Non-pigmented ciliary epithelial cell (primary cell): ENCODE measurements at regions not wholly inside any gene's neighbourhood (a gene's known extent, or its start where the extent isn't known, plus 50 kb on each side); places are given as distances from the start of the nearest gene placed in this dataset.

ENCODE experiments used
- DNase-seq: peaks from one replicate; pipeline ENCODE4 v3.0.0-alpha.2; 2010; ENCODE audit warnings: low read depth

- DNase-seq = no peak
These were observed 52.9 kb upstream of the IRX1 start for GRCh38 chr5:3542769-3543168.

DNA sequence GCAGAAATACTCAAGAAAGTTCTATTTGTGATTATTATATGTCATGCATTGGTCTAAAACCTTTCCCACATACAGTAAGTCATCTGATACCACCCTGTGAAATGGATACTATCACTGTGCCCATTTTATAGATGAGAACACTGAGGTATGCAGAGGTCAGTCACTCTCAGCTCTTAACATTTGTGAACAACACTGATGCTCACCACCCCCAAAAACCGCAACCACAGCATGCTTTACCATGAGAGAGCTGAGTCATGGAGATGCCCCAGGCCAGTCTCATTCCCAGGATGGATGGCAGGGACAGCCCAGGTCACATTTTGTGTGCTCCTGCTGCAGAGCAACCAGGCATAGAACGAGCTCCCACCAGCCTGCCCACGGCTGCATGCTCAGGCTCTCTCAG, 53.5 kb upstream of the IRX1 start:
- no peak for DNase-seq

DNA sequence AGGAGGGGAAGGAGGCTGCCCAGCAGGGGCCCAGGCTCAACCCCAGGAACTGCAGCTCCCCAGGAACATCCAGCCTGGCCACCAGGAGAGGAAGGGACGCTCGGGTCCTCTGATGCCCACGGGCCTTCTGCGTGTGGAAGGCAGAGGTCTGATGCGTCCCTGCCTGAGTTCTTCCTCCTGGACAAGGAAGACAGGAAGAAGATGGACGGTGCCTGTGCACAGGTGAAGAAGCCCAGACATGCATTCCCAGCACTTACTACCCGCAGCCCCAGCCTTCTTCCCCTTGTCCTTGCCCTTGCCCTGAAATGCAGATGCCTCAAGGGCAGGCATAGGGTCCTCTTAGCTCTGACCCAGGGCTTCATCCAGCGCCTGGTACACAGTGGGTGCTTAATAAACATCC, 56.7 kb upstream of the IRX1 start:
- no peak for DNase-seq

DNA sequence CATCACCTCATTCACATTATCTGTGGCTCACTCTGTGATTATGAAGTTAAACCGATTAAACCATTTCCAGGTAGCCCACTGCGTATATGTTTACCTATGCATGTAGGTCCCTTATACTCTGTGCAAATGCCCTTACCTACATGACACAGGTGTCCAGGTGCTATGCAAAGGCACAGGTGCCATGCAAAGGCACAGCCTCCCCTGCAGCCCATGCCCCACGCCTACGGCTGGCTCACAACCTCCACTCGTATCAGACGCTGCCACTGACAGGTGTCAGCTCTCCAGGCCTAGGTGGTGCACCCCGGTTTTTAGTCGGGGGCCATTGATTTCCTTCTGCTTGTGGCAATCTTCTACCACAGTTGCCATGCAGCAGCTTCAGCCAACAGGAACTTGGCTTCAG, 57.7 kb upstream of the IRX1 start:
- DNase-seq = no peak

GRCh38 chr5:3535414-3536211, 60.0 kb upstream of the IRX1 start:
- DNase-seq = no peak

GRCh38 chr5:3534997-3535396, 60.6 kb upstream of the IRX1 start:
- DNase-seq = no peak

DNA sequence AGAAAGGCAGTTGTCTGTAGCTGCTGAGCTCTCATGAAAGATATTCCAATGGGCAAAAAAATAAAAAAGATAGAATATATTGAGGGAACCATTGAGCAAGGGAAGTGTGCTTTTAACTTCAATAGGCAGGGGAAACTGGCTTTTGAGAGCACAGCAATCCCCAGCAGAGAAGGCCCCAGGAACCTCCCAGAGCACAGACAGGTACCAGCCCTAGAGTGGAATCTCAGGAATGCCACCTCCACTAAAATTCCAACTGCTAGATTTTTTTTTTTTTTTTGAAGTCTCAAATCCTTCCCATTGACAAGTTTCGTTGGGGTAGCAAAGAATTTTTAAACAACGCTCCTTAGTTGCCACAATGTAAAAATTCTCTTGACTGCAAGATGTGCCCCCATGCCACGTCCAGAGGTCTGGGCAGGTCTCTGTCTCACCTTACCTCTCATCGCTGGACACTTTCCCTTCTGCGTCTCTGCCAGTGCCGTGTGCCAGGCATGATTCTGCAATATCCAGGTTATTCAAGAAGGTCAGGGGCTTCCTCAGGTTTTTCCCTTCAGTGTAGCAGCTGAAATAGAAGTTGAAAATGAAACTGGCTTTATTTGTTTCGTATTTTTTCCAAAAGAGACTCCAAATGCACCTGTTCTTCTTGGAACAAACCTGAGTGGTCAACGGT, 64.2 kb upstream of the IRX1 start:
- no peak for DNase-seq

GRCh38 chr5:3530251-3530650, 65.4 kb upstream of the IRX1 start:
- DNase-seq = no peak

DNA sequence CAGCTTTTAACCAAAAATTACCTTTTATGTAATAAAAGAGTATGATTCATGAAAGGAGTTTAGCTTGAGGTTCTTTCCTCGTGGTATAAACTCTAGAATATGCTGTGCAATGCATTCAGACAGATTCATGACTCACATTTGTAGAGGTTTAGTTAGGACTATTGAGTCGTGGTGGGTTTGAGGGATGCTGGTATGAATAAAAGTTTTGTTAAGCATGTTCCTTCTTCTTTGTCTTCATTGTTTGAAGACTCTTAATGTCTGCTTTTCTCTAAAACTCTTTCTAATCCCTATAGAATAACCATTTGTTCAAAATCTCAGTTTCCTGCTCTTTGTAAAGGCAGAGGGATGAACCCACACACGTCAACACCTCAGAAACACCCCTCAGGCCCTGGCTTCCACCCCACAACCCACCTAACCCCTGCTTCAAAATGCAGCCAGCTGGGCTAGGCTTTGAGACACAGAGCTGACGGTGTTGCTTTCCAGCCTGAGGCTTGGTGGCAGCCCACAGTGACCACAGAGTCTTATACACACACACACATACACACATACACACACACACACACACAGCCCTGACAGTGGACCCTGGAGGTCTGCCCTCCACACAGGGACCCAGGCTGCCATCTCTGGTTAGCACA, 69.0 kb upstream of the IRX1 start:
- DNase-seq = no peak

- no peak for DNase-seq
These were observed 73.1 kb upstream of the IRX1 start for GRCh38 chr5:3522491-3522890.

GRCh38 chr5:3518576-3518975, 77.1 kb upstream of the IRX1 start:
- no peak for DNase-seq

- DNase-seq = no peak
These were observed 77.6 kb upstream of the IRX1 start for GRCh38 chr5:3518051-3518450.

GRCh38 chr5:3517348-3517747, 78.3 kb upstream of the IRX1 start:
- no peak for DNase-seq

DNA sequence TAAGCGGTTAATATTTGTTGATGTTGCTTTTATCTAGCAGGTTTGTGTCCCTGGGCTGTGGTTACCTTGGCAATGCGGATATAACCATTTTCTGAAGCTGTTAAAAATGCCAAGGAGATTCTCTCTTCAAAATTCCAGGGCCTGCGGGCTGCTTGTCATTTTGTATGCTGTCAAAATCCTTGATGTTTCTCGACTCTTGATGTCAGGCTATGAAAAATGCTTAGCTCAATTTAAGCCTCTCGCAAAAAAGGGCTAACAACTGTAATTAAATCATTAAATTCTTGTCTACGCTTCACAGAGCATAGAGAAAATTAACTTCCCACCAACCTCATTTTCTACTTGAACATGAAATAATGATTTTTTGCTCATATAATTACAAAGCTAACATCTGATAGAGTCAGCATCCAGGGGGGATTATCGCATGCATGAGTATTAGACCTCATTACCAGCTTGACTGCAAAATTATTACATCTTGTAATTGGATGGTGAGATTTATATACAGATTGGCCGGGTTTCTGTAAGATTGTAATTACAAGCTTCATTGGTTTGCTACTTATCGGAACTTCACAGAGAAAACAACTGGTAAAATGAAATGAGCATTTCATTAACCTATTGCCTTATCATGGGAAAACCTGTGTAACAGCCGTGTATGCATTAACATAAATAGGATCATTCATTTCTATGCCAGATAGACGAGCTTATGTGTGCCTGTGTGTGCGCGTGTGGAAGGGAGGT, 83.1 kb upstream of the IRX1 start:
- no peak for DNase-seq

DNA sequence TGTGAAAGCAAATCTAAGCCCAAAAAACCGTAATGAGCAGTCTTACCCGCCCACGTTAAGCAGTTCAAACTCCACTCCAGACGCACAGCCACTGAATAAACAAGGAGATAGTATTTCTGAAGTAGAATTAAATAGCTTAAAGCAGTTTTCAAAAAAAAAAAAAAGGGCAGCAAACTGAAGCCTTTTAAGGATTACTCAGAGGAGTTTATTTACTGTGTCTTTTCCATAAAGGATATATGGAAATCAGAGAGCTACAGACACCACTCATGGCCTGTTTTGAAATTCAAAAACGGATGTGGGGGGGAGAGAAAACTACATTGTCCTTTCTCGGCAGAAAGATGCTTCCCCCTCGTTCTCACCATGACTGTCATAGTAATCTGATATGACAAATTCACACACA, 83.7 kb upstream of the IRX1 start:
- DNase-seq = no peak

DNA sequence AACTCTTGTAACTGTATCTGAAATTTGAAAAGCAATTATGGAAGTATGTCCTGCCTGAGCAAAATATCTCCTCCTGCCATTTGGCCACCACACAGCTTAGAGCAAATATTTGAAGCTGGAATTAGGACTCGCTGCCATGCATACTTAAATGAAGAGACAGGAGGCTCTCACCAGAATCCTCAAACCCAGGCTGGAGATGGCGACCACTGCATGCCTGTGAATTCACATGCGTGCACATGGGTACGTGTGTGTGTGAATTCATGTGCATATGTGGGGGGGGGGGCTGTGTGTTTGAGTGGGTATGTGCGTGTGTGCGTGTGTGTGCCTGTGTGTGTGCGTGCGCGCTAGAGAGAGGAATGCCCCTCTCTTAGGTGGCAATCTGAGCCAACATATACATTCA, 84.1 kb upstream of the IRX1 start:
- DNase-seq = no peak

DNA sequence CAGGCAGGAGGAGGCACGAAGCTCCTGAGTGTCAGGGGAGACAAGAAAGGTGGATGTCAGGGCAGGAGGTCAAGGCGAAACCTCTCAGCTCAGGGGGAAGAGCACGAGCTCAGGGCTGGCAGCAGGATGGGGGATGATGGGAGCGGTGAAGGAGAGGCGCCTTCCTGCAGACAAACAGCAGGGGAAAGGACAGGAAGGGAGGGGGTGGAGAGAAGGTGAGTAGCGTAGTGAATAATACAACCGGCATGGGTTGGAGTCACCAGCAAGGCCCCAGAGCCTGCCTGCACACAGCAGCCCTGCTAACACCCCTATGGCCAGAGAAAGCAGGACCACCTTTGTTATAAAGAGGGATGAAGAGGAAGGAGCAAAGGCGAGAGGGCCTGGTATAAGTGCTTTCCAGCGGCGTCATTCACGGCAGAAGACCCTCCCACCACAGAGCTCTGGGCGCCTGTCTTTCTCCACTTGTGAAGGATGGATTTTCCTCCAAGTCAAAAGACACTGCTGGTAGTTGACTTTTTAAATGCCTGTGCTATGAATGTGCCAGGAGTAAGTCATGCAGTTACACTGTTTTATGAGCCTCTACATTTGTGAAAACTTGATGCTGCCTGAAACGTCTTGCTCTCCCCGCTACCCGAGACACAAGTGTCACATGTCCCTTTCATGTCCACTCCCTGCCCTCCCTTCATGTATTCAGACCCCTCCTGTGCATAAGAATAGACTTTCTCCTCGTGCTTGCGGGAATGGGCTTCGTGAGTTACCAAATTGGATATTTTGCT, 84.8 kb upstream of the IRX1 start:
- DNase-seq = no peak

DNA sequence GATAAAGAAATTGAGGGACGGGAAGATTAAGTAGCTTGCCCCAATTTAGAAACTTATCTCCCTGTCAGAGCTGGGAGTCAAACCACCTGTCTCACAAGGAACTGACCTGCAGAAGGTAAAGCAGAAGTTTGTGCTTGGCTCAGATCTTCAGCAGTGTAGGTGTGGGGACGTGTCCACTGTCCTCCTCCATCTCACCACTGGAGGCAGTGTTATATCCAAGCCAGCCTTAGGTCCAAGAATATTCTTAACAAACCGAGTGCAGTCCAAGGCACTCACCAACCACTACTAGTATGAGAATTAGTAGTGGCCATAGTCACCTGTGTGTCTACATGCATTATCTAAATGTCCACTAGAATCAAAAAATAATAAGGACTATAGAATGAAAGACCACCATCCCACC, 86.3 kb upstream of the IRX1 start:
- no peak for DNase-seq

GRCh38 chr5:3508395-3508794, 87.2 kb upstream of the IRX1 start:
- DNase-seq = no peak

DNA sequence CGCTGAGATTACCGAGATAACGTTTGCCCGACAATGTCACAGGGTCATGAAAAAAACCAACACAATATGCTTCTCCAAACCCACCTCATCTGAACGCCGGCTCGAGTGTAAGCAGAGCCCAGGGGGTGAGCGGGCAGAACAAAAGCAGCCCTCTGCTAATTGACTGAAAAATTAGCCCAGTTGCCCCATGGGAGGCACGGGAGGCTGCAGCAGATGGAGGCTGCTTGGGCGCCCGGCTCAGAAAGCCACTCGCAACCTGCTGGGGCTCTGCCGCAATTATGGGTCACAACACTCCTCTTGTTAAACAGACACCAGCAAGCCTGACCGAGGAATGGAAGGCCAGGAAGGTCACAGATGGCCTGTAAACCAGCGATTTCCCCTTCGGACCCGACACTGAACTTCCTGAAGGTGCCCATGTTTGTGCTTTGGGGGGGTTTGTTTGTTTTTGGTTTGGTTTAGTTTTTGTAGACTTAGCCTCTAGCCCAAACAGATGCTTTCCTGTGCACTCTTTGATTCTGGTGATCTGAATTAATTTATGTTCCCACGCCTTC, 104.6 kb upstream of the IRX1 start:
- DNase-seq = no peak

GRCh38 chr5:3489239-3489843, 106.3 kb upstream of the IRX1 start:
- no peak for DNase-seq
